ENCODE measurements at regions not wholly inside any gene's neighbourhood (a gene's known extent, or its start where the extent isn't known, plus 50 kb on each side); places are given as distances from the start of the nearest gene placed in this dataset.

- Histone ChIP-seq H3K4me3 (ENCODE audit: control insufficient read depth in 2 of 3, extremely low read depth in 1 of 3, insufficient read depth in 2 of 3, low read depth in 1 of 3, low read length in 3 of 3) (no peak overlapping the region), H2AFZ (ENCODE audit: control insufficient read depth, low read length) (no peak overlapping the region), H3K9me1 (ENCODE audit: control insufficient read depth, extremely low read depth, insufficient read depth, low read length) (no peaks in the 10 kb centered on the region), H3K36me3 (ENCODE audit: control insufficient read depth in 2 of 2, extremely low read depth in 1 of 2, insufficient read depth in 2 of 2, low read length in 2 of 2) (no peaks in the 10 kb centered on the region), H3K4me1 (ENCODE audit: control insufficient read depth, extremely low read depth, insufficient read depth, low read length) (peaks cover 2% of the 10 kb centered on the region), H3K27ac (ENCODE audit: control insufficient read depth, insufficient read depth, low read length) (no peak overlapping the region), H3K4me2 (ENCODE audit: control insufficient read depth, extremely low read depth, insufficient read depth, low read depth, low read length) (no peak overlapping the region), H3K79me2 (ENCODE audit: control insufficient read depth, insufficient read depth, low read length) (no peaks in the 10 kb centered on the region), H3K27me3 (ENCODE audit: control insufficient read depth, extremely low read depth, insufficient read depth, low read length) (no peaks in the 10 kb centered on the region), H3K9me3 (ENCODE audit: control insufficient read depth, low read depth, low read length) (no peaks in the 10 kb centered on the region), H3K9ac (ENCODE audit: control insufficient read depth, extremely low read depth, insufficient read depth, low read length) (no peak overlapping the region), H4K20me1 (ENCODE audit: control insufficient read depth, extremely low read depth, insufficient read depth, low read length) (no peaks in the 10 kb centered on the region)
- dilution Hi-C loops (cut with MboI; ENCODE audit: extremely low pct_ligation_motif_present, low sequenced_read_pairs) = no loop called here
- no peak for DNase-seq (ENCODE audit: low read depth, low spot score)
- TF ChIP-seq EZH2 (IDR thresholded peaks at IDR 0.05; ENCODE audit: low read length) = no peak
- TF ChIP-seq, protein P1, sequence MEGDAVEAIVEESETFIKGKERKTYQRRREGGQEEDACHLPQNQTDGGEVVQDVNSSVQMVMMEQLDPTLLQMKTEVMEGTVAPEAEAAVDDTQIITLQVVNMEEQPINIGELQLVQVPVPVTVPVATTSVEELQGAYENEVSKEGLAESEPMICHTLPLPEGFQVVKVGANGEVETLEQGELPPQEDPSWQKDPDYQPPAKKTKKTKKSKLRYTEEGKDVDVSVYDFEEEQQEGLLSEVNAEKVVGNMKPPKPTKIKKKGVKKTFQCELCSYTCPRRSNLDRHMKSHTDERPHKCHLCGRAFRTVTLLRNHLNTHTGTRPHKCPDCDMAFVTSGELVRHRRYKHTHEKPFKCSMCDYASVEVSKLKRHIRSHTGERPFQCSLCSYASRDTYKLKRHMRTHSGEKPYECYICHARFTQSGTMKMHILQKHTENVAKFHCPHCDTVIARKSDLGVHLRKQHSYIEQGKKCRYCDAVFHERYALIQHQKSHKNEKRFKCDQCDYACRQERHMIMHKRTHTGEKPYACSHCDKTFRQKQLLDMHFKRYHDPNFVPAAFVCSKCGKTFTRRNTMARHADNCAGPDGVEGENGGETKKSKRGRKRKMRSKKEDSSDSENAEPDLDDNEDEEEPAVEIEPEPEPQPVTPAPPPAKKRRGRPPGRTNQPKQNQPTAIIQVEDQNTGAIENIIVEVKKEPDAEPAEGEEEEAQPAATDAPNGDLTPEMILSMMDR (optimal IDR thresholded peaks at IDR 0.05 in 1 of 3, IDR thresholded peaks at IDR 0.05 in 1 of 3, conservative IDR thresholded peaks at IDR 0.05 in 1 of 3; ENCODE audit: extremely low read depth in 1 of 3, insufficient read depth in 2 of 3, low read length in 3 of 3) = no peak
- no peak for FAIRE-seq
Observed at GRCh38 chr2:223109341-223109740, 57.4 kb downstream of the KCNE4 start.

GRCh38 chr2:223113161-223113560 is 61.2 kb downstream of the KCNE4 start:
- Histone ChIP-seq H4K20me1 (ENCODE audit: control insufficient read depth, extremely low read depth, insufficient read depth, low read length) (no peaks in the 10 kb centered on the region), H3K27me3 (ENCODE audit: control insufficient read depth, extremely low read depth, insufficient read depth, low read length) (no peaks in the 10 kb centered on the region), H3K9me3 (ENCODE audit: control insufficient read depth, low read depth, low read length) (no peaks in the 10 kb centered on the region), H3K4me2 (ENCODE audit: control insufficient read depth, extremely low read depth, insufficient read depth, low read depth, low read length) (no peak overlapping the region), H3K9ac (ENCODE audit: control insufficient read depth, extremely low read depth, insufficient read depth, low read length) (no peak overlapping the region), H2AFZ (ENCODE audit: control insufficient read depth, low read length) (no peak overlapping the region), H3K79me2 (ENCODE audit: control insufficient read depth, insufficient read depth, low read length) (no peaks in the 10 kb centered on the region), H3K27ac (ENCODE audit: control insufficient read depth, insufficient read depth, low read length) (no peak overlapping the region), H3K4me1 (ENCODE audit: control insufficient read depth, extremely low read depth, insufficient read depth, low read length) (peaks cover 2% of the 10 kb centered on the region), H3K9me1 (ENCODE audit: control insufficient read depth, extremely low read depth, insufficient read depth, low read length) (no peaks in the 10 kb centered on the region), H3K36me3 (ENCODE audit: control insufficient read depth in 2 of 2, extremely low read depth in 1 of 2, insufficient read depth in 2 of 2, low read length in 2 of 2) (no peaks in the 10 kb centered on the region), H3K4me3 (ENCODE audit: control insufficient read depth in 2 of 3, extremely low read depth in 1 of 3, insufficient read depth in 2 of 3, low read depth in 1 of 3, low read length in 3 of 3) (no peak overlapping the region)
- DNase-seq (ENCODE audit: low read depth, low spot score) (no peak), FAIRE-seq (no peak)
- dilution Hi-C loops (cut with MboI; ENCODE audit: extremely low pct_ligation_motif_present, low sequenced_read_pairs) = no loop called here
- TF ChIP-seq, protein P1 (optimal IDR thresholded peaks at IDR 0.05 in 1 of 3, IDR thresholded peaks at IDR 0.05 in 1 of 3, conservative IDR thresholded peaks at IDR 0.05 in 1 of 3; ENCODE audit: extremely low read depth in 1 of 3, insufficient read depth in 2 of 3, low read length in 3 of 3) = no peak
- no peak for TF ChIP-seq EZH2 (IDR thresholded peaks at IDR 0.05; ENCODE audit: low read length)

Measured in keratinocyte (primary cell).